ENCODE measurements at regions not wholly inside any gene's neighbourhood (a gene's known extent, or its start where the extent isn't known, plus 50 kb on each side); places are given as distances from the start of the nearest gene placed in this dataset.

GRCh38 chr19:30755581-30755980 lies 383.4 kb downstream of the ZNF536 start:
- TF ChIP-seq REST (IDR thresholded peaks at IDR 0.05; ENCODE audit: insufficient replicate concordance, low read depth) (no peak), CTCF (IDR thresholded peaks at IDR 0.05; ENCODE audit: insufficient read depth, low read length) (no peak), GABPA (IDR thresholded peaks at IDR 0.05; ENCODE audit: low read depth) (no peak), POLR2AphosphoS5 (IDR thresholded peaks at IDR 0.05; ENCODE audit: low read depth) (no peak), SPI1 (IDR thresholded peaks at IDR 0.05; ENCODE audit: borderline replicate concordance, low read depth) (no peak)
